Activated CD4-positive, CD25-positive, alpha-beta regulatory T cell treated with anti-CD3 and anti-CD28 coated beads, Interleukin-2, amount 50 U/mL, for 16 hours (primary cell): ENCODE measurements at regions not wholly inside any gene's neighbourhood (a gene's known extent, or its start where the extent isn't known, plus 50 kb on each side); places are given as distances from the start of the nearest gene placed in this dataset.

Experiments
- DNase-seq: peaks from one replicate; pipeline ENCODE4 v3.0.0-alpha.2; 2020; ENCODE audit warnings: low read depth, low spot score

- no peak for DNase-seq
These were observed 119.6 kb upstream of the SMAD3 start for GRCh38 chr15:66945842-66946241.

DNA sequence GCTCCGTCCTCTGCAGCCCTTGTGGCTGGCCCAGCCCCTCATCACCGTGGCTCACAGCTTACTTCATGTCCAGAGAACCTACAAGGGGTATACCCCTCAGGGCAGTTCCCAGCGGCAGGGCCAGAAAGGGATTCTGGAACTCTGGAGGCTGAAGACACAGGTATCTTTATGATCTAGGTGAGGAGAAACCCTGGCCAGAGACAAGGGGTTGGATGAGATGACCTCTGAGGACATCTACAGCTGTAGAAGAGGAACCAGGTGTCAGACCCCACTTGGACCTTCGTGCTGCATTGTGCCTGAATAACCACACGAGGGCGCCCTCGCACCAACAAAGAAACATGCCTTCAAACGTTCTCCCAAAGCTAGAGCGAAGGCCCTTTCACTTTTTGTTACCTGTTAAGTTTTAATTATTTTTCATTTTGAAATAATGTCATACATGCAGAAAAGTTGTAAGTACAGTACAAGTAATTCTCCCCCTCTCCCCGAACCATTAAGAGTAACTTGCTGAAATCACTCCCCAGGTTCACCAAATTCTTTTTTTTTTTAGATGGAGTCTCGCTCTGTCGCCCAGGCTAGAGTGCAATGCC is 118.7 kb upstream of the SMAD3 start:
- peak; percentile 65 for DNase-seq

DNA sequence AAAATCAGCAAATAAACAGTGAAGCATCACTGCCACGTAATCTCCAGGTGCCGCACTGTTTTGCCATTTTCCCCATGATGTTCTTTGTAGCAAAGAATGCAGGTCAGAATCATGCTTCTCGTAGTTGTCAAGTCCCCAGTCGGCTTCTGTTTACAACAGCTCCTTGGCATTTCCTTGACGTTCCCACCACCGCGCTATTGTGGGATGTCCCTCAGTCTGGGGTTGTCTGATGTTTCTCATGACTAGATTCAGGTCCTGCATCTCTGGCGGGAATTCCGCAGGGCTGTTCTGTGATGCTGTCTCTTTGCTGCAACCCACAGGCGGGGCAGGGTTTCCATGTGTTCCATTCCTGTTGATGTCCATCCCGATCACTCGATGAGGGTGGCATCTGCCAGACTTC is 117.9 kb upstream of the SMAD3 start:
- no peak for DNase-seq

- no peak for DNase-seq
These were observed 117.1 kb upstream of the SMAD3 start for GRCh38 chr15:66948294-66948693.

DNA sequence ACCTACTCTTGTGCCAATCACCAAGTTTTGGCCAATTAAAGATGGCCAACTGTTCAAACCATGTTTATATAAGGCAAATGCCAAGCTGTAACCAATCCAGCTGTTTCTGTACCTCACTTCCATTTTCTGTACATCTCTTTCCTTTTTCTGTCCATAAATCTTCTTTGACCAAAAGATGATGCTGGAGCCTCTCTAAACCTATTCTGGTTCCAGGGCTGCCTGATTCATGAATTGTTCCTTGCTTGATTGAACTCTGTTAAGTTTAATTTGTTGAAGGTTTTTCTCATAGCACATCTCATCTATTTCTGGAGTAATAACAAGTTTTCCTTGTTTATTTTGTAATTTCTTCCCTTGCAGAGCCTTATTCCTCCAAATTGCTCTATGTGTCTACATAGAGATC is 115.3 kb upstream of the SMAD3 start:
- DNase-seq: no peak

- no peak for DNase-seq
These were observed 113.7 kb upstream of the SMAD3 start for GRCh38 chr15:66951531-66952320.

- DNase-seq: no peak
These were observed 112.5 kb upstream of the SMAD3 start for GRCh38 chr15:66952756-66953522.

- no peak for DNase-seq
These were observed 111.7 kb upstream of the SMAD3 start for GRCh38 chr15:66953523-66954229.

DNA sequence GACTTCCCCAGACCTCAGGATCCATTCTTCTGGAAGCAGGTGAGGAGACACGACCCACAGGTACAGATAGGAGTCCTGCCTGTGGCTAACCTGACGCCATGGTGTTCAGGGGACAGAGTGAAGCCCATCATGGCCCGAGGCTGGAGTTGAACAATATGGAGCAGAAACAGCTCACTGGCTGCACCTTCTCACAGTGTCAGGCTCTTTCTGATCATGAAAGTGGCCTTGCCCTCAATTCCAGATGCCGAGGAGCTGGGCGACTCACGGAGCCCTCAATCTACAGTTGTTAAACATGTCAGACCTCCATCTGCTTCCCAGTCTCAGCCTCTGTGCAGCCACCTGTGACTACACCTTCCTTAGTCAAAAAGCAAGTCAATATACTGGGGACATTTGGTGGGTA is 110.8 kb upstream of the SMAD3 start:
- no peak for DNase-seq

- DNase-seq: no peak
These were observed 110.3 kb upstream of the SMAD3 start for GRCh38 chr15:66955001-66955516.

GRCh38 chr15:66955871-66956585 is 109.4 kb upstream of the SMAD3 start:
- DNase-seq: no peak

DNA sequence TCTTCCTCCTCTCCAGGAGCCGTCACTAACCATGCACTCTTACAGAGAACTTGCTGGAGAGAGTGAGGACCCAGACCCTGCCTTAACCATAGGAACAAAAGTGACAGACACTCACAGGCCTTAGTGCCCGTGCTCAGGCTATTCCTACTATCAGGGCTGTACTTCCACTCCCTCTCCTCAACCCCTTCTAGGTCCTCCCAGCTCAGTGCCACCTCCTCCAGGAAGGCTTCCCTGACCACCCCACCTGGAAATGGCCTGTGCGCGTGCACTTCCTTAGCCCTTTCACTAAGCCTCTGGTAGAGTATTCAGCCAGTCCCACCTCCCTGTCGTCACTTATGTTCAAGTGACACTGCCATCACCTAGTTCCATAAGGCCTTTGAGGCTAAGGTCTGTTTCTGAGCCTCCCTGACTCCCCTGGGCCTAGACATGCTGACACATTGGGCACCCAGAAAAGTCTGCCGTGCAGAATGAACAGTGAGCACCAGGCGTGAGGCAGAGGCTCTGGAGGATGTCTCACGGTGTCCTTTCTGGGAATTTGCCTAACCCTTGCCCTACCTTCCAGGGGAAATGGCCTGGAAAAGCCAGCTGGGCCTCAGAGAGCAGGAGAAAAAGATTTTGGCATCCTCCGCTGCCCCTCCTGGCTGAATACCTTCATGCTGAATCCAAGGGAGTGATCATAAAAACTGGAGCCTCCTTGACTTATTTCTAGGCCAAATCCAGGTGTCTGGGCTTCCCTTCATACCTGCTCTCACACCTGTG is 108.6 kb upstream of the SMAD3 start:
- no peak for DNase-seq

DNA sequence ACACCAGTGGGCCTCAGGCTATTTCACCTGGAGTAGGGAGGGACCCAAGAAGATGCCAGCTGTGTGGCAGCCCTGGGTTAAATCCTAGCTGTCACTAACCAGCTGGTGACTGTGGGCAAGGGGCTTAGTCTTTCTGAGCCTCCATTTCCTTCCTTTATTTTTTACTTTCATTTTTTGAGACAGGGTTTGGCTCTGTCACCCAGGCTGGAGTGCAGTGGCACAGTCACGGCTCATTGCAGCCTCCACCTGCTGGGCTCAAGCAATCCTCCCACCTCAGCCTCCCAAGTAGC is 108.0 kb upstream of the SMAD3 start:
- DNase-seq: no peak

GRCh38 chr15:66959066-66959465 is 106.3 kb upstream of the SMAD3 start:
- DNase-seq: no peak

- DNase-seq: no peak
These were observed 105.5 kb upstream of the SMAD3 start for GRCh38 chr15:66959875-66960274.

DNA sequence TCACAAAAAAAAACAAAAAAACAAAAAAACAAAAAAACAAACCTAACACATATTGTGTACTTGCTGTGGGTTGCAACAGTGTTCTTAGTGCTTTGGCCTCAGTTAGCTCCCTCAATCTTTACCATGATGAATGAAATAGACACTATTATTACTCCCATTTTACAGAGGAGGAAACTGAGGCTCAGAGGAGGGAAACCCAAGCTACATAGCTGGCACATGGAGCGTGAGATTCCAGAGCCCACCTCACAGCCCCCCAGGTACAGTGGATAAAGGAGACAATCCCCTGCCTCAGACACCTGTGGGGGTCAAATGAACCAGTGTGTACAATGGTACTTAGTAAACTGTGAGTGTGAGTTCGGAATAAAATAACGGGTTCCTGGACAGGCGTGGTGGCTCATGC is 104.9 kb upstream of the SMAD3 start:
- DNase-seq: no peak

DNA sequence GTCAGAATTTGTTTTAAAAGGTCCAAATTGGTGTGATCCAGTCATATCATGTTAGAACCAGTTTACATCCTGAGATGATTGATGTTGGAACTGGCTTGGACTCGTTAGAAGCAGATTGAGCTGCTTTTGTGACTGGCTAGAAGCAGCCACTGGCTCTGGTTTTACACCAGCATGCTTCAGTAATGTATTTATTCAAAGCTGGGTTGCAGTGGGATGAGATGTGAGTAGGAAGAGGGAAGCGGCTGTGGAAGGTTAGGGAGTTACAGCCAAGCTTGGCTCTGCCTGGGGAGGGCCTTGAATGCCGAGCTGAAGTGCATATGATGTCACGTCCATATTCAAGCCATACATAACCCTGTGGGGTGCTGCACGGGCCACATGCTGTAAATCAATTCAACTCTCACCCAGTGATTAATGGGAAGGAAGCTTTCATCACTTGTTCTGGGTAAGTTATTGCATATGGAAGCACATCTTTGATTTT is 104.0 kb upstream of the SMAD3 start:
- no peak for DNase-seq

- DNase-seq: no peak
These were observed 103.5 kb upstream of the SMAD3 start for GRCh38 chr15:66961901-66962300.

- no peak for DNase-seq
These were observed 102.9 kb upstream of the SMAD3 start for GRCh38 chr15:66962522-66962921.

DNA sequence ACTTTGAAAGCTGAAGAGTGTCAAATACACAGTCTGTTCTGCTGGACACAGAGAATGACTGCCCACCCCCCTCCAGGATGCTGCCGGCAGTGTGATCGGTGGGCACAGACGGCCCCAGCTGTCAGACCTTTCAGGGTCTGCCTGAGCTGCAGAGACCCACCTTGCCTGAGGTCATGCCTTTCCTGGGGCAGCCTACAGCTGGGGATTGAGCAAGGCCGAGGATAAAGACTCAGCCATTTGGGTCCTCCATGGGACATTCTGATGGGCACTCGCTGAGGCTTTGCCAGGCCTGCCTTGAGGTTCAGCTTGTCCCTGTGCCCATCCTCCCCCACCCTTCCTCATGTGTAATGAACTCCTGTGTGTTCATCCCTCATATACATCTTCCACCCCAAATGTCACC is 102.3 kb upstream of the SMAD3 start:
- DNase-seq: no peak

GRCh38 chr15:66963710-66964109 is 101.7 kb upstream of the SMAD3 start:
- DNase-seq: no peak
